Upper lobe of right lung (tissue), 1 donor: ENCODE measurements at regions not wholly inside any gene's neighbourhood (a gene's known extent, or its start where the extent isn't known, plus 50 kb on each side); places are given as distances from the start of the nearest gene placed in this dataset.
"Not testable (repeated sequence)": the region's sequence is repeated elsewhere in the genome, so short reads cannot be mapped to it uniquely, and the experiment has no call there.

ENCODE experiments used
- ATAC-seq: fragments of 200-7000 bp; cut with Tn5 transposase; one replicate; pipeline ENCODE4 v1.9.1; 2020; ENCODE audit warnings: mild to moderate bottlenecking, moderate library complexity
- DNase-seq: peaks from one replicate; pipeline ENCODE4 v3.0.0-alpha.2; 2020
- H3K27ac ChIP-seq: fragments of 200-600 bp; one replicate; pipeline ENCODE4 v1.8.0; 2022
- H3K27me3 ChIP-seq: fragments of 200-600 bp; one replicate; pipeline ENCODE4 v1.8.0; 2022; ENCODE audit warnings: mild to moderate bottlenecking
- H3K36me3 ChIP-seq: fragments of 200-600 bp; one replicate; pipeline ENCODE4 v1.8.0; 2022
- H3K4me1 ChIP-seq: fragments of 200-600 bp; one replicate; pipeline ENCODE4 v1.8.0; 2022
- H3K4me3 ChIP-seq: fragments of 200-600 bp; one replicate; pipeline ENCODE4 v1.8.0; 2022; ENCODE audit warnings: mild to moderate bottlenecking
- H3K9me3 ChIP-seq: fragments of 200-600 bp; one replicate; pipeline ENCODE4 v1.8.0; 2022
- intact Hi-C: fragments of 100-400 bp; cut with DNase I; formaldehyde crosslinking; loops from one replicate; pipeline ENCODE4 v1.11.0; 2022
- TF ChIP-seq, protein P1 (sequence below): fragments of 200-600 bp; IDR thresholded peaks from one replicate; pipeline ENCODE4 v1.8.0; 2022; ENCODE audit warnings: antibody characterized with exemption
- donor health status: DM: no; HTN: yes; CAD: no; lungs with severe emphysema.

DNA sequence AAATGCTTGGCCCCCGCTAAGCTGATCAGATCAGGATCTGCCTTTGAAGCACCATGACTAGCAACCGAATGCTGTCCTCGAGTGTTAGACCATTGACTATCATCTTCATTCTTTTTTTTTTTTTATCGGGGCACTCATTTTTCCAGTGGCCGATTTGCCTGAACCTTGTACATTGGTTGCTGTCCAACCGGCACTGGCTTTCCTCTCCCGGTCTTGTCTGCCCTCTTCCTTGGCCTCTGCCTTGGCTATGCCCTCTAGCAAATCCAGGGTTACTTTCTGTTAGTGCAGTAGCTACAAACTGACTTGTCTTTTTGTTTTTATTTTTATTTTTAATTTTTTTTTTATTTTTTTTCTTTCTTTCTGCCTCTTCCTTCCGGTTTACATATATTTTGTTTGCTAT, 102.3 kb downstream of the ALG10 start:
- no peaks in the 10 kb centered on the region for H3K27me3 ChIP-seq
- TF ChIP-seq, protein P1, sequence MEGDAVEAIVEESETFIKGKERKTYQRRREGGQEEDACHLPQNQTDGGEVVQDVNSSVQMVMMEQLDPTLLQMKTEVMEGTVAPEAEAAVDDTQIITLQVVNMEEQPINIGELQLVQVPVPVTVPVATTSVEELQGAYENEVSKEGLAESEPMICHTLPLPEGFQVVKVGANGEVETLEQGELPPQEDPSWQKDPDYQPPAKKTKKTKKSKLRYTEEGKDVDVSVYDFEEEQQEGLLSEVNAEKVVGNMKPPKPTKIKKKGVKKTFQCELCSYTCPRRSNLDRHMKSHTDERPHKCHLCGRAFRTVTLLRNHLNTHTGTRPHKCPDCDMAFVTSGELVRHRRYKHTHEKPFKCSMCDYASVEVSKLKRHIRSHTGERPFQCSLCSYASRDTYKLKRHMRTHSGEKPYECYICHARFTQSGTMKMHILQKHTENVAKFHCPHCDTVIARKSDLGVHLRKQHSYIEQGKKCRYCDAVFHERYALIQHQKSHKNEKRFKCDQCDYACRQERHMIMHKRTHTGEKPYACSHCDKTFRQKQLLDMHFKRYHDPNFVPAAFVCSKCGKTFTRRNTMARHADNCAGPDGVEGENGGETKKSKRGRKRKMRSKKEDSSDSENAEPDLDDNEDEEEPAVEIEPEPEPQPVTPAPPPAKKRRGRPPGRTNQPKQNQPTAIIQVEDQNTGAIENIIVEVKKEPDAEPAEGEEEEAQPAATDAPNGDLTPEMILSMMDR: no peak
- H3K4me1 ChIP-seq: no peaks in the 10 kb centered on the region
- no peak for DNase-seq
- no peaks in the 10 kb centered on the region for H3K36me3 ChIP-seq
- H3K4me3 ChIP-seq: no peak overlapping the region
- no peak overlapping the region for H3K27ac ChIP-seq
- no peak for ATAC-seq
- no peaks in the 10 kb centered on the region for H3K9me3 ChIP-seq
- intact Hi-C loops: no loop called here

DNA sequence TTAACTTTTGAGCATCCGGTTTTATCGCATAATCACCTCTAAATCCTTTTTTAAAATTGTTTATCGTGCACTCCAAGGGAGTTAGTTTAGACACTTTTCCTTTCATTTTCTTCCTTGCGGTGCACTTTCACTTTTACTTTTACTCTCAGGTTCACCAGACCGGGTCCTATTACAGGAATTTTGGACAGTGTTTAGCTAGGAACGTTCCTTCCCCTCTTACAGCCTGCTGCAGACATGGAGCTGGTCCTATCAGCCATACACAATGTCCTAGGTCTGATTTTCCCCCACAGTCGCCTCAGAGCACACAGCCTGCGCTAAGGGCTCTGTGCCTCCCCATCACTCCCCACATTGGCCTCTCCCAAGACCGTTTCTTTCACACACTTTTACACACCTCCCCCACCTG, 103.9 kb downstream of the ALG10 start:
- Histone ChIP-seq H3K4me3 (peak overlapping the region; percentile 17), H3K36me3 (no peaks in the 10 kb centered on the region), H3K27ac (no peak overlapping the region), H3K4me1 (no peaks in the 10 kb centered on the region), H3K27me3 (no peaks in the 10 kb centered on the region), H3K9me3 (no peaks in the 10 kb centered on the region)
- intact Hi-C loops: no loop called here
- TF ChIP-seq, protein P1: no peak
- ATAC-seq: peak; percentile 34
- DNase-seq: no peak

DNA sequence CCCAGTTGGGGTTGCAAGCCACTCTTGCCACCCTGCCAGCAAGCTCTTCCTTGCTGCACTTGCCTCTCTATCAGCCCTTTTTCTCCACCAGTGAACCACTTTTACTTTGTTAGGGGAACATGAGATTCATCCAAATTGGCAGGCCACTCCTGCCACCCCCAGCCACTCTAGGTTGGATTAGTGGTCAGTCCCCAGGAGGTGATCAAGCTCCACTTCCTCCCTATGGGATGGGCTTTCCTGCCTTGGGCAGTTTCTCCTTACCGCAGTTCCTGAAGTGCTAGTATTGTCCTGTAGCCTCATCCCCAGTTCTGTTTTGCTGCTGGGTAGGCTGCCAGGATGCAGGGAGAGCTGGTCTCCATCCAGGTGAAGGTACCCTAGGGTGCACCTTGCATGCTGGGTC, 104.5 kb downstream of the ALG10 start:
- H3K36me3 ChIP-seq: no peaks in the 10 kb centered on the region
- no peak overlapping the region for H3K4me3 ChIP-seq
- no peaks in the 10 kb centered on the region for H3K9me3 ChIP-seq
- no peaks in the 10 kb centered on the region for H3K27me3 ChIP-seq
- H3K27ac ChIP-seq: no peak overlapping the region
- TF ChIP-seq, protein P1: no peak
- H3K4me1 ChIP-seq: no peaks in the 10 kb centered on the region
- intact Hi-C loops: no loop called here
- ATAC-seq (no peak), DNase-seq (no peak)

DNA sequence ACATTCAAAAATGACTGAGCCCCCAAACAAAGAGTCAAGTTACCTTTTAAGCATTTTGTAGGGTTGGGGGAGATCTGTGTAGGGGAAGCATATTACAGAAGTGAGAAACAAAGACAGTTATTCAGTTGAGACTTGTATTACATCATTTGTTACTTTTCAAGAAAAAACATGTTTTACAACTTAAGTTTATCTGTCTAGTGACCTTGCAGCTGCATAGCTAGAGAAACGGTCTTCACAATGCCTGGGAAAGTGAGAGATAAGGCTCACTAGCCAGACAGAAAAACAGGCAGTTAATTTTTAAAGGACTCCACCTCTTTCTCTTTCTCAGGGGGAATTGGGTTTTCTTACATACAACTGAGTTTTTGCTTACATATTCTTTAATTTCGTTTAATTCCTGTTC, 105.1 kb downstream of the ALG10 start:
- H3K4me1 ChIP-seq, intact Hi-C loops, H3K4me3 ChIP-seq, H3K27me3 ChIP-seq, H3K9me3 ChIP-seq, ATAC-seq, H3K27ac ChIP-seq, DNase-seq, H3K36me3 ChIP-seq: not testable (repeated sequence)

DNA sequence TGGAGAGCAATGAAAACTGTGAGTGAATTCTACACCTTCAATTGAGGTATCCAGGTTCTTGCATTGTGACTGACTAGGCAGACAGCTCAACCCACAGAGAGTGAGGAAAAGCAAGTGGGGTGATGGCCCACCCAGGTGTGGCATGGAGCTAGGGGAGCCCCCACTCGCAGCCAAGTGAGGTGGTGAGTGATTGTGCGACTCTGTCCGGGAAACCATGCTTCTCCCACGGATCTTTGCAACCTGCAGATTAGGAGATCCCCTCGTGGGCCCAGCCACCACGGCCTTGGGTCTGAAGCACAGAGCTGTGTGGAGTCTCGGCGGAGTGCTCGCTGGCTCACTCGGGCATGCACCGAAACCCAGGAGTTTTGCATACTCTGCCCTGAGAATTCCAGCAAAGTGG, 120.1 kb downstream of the ALG10 start:
- Histone ChIP-seq H3K4me1 (no peaks in the 10 kb centered on the region), H3K9me3 (no peaks in the 10 kb centered on the region), H3K36me3 (no peaks in the 10 kb centered on the region), H3K27ac (no peak overlapping the region), H3K27me3 (no peaks in the 10 kb centered on the region), H3K4me3 (no peak overlapping the region)
- ATAC-seq (no peak), DNase-seq (no peak)
- TF ChIP-seq, protein P1: no peak
- intact Hi-C loops: no loop called here

DNA sequence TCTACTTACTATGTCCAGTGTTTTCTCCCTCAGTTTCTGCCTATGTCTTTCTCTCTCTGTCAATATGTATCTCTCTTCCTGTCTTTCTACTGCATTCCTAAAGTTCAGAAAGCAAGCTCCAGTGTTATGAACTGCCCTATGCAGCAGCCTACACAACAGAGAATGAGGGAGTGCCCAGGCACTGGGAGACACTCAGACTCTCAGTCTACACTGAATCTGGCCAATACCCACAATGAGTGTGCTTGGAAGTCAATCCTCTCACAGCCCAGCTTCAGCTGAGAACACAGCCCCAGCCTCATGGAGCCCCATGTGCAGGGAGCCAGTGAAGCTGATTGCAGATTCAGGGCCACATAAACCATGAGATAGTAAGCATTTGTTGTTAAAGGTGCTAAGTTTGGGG, 128.7 kb downstream of the ALG10 start:
- DNase-seq: no peak
- ATAC-seq: no peak
- Histone ChIP-seq H3K4me1 (no peaks in the 10 kb centered on the region), H3K4me3 (no peak overlapping the region), H3K36me3 (no peaks in the 10 kb centered on the region), H3K27ac (no peak overlapping the region), H3K9me3 (no peaks in the 10 kb centered on the region), H3K27me3 (no peaks in the 10 kb centered on the region)
- intact Hi-C loops: no loop called here
- TF ChIP-seq, protein P1: no peak
